ENCODE measurements at regions not wholly inside any gene's neighbourhood (a gene's known extent, or its start where the extent isn't known, plus 50 kb on each side); places are given as distances from the start of the nearest gene placed in this dataset.

DNA sequence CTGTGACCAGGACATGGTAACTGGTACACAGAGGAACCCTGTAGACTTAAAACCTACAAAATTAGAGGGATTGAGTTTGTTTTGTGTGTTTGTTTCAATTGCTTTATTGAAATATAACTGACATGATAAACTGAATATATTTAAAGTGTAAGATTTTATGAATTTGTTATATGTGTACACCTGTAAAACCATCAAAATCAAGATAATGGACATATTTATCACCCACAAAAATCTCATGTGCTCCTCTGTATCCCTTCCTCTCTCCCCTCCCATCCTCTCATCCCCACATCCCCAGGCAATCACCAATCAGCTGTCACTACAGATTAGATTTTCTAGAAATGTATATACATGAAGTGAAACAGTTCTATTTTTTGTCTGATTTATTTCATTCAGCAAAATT is 565.5 kb downstream of the NOVA1 start:
- Histone ChIP-seq H3K4me1 (replicated peaks in 1 of 2; ENCODE audit: control insufficient read depth in 2 of 2, insufficient read depth in 2 of 2, low read length in 2 of 2) (no peaks in the 10 kb centered on the region), H3K9me3 (replicated peaks; ENCODE audit: control insufficient read depth, insufficient read depth, low read depth, low read length) (no peaks in the 10 kb centered on the region), H3K4me3 (no peak overlapping the region), H2AFZ (ENCODE audit: low read depth, low read length) (no peak overlapping the region), H4K20me1 (replicated peaks; ENCODE audit: control insufficient read depth, insufficient read depth, low read length) (no peaks in the 10 kb centered on the region), H3K79me2 (ENCODE audit: control insufficient read depth, insufficient read depth, low read length) (no peaks in the 10 kb centered on the region), H3K4me2 (ENCODE audit: insufficient read depth, low read length) (no peak overlapping the region), H3K9ac (ENCODE audit: insufficient read depth in 1 of 2, low read depth in 2 of 2, low read length in 2 of 2) (no peak overlapping the region), H3K27me3 (ENCODE audit: control insufficient read depth in 2 of 2, insufficient read depth in 2 of 2, low read length in 2 of 2) (no peaks in the 10 kb centered on the region), H3K9me1 (ENCODE audit: control insufficient read depth, insufficient read depth, low read length) (no peaks in the 10 kb centered on the region), H3K27ac (ENCODE audit: extremely low read depth, low read depth, low read length) (no peak overlapping the region), H3K36me3 (ENCODE audit: control insufficient read depth, insufficient read depth, low read length) (no peaks in the 10 kb centered on the region)
- TF ChIP-seq FOXJ3 (CRISPR knock-in tag; IDR thresholded peaks at IDR 0.05): no peak
- no peak for TF ChIP-seq RBM17 (IDR thresholded peaks at IDR 0.05; ENCODE audit: borderline replicate concordance, low read depth, low read length)
- TF ChIP-seq TSC22D4 (tag; IDR thresholded peaks at IDR 0.05): no peak
- no peak for TF ChIP-seq USF2 (CRISPR knock-in tag; IDR thresholded peaks at IDR 0.05)
- TF ChIP-seq RHOXF2B (CRISPR knock-in tag; conservative IDR thresholded peaks at IDR 0.05): no peak
- TF ChIP-seq GTF2A2 (tag; IDR thresholded peaks at IDR 0.05): no peak
- no peak for TF ChIP-seq TBP (optimal IDR thresholded peaks at IDR 0.05; ENCODE audit: low read depth, low read length)
- TF ChIP-seq GATAD2B (IDR thresholded peaks at IDR 0.05; ENCODE audit: borderline replicate concordance): no peak
- no peak for TF ChIP-seq ZNF589 (CRISPR knock-in tag; IDR thresholded peaks at IDR 0.05; ENCODE audit: low read depth)
- no peak for TF ChIP-seq TGIF2 (CRISPR knock-in tag; IDR thresholded peaks at IDR 0.05)
- no peak for TF ChIP-seq SREBF2 (CRISPR knock-in tag; IDR thresholded peaks at IDR 0.05)
- no peak for TF ChIP-seq NCOR1 (IDR thresholded peaks at IDR 0.05)
- TF ChIP-seq ZNF592 (IDR thresholded peaks at IDR 0.05): no peak
- TF ChIP-seq NONO (IDR thresholded peaks at IDR 0.05; ENCODE audit: low read depth in 2 of 2, low read length in 1 of 2): no peak
- TF ChIP-seq MYC (IDR thresholded peaks at IDR 0.05; ENCODE audit: low read depth, low read length): no peak
- no peak for TF ChIP-seq MYC (CRISPR knock-in tag; IDR thresholded peaks at IDR 0.05; ENCODE audit: borderline replicate concordance, low read depth)
- TF ChIP-seq ZNF696 (CRISPR knock-in tag; conservative IDR thresholded peaks at IDR 0.05): no peak
- TF ChIP-seq, protein P1, sequence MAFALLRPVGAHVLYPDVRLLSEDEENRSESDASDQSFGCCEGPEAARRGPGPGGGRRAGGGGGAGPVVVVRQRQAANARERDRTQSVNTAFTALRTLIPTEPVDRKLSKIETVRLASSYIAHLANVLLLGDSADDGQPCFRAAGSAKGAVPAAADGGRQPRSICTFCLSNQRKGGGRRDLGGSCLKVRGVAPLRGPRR (CRISPR knock-in tag; IDR thresholded peaks at IDR 0.05): no peak
- TF ChIP-seq BCL6 (CRISPR knock-in tag; IDR thresholded peaks at IDR 0.05): no peak
- no peak for TF ChIP-seq HCFC1 (IDR thresholded peaks at IDR 0.05; ENCODE audit: low read depth, low read length)
- no peak for TF ChIP-seq CBFB (CRISPR knock-in tag; IDR thresholded peaks at IDR 0.05)
- ATAC-seq (no peak), FAIRE-seq (no peak), DNase-seq (ENCODE audit: extremely low read depth in 1 of 4, low spot score in 3 of 4) (no peak)
- in situ Hi-C loops (cut with MboI) (no loop called here), intact Hi-C loops (cut with micrococcal nuclease) (no loop called here)
- ChIA-PET CTCF (ENCODE audit: low intra/inter-chr PET ratio) (no interaction called here), POLR2A (no interaction called here)
- no TSS peak for BruUV-seq (replicated peaks)

All from K562 (cell line).